Activated T-cell treated with anti-CD3 and anti-CD28 coated beads, Interleukin-2, amount 50 U/mL, for 72 hours (primary cell): ENCODE measurements at regions not wholly inside any gene's neighbourhood (a gene's known extent, or its start where the extent isn't known, plus 50 kb on each side); places are given as distances from the start of the nearest gene placed in this dataset.

Source experiments
- ATAC-seq, 2 donors: fragments of 150-1000 bp; cut with Tn5 transposase; replicated peaks in 1 of 2; 2 replicates each; pipeline ENCODE4 v1.10.0; 2021; ENCODE audit warnings: moderate library complexity in 2 of 2, mild to moderate bottlenecking in 1 of 2
- DNase-seq, 2 donors: peaks; one replicate each; pipeline ENCODE4 v3.0.0; 2021 to 2022; ENCODE audit warnings: mixed read lengths in 1 of 2
- H3K27ac Mint-ChIP-seq: one replicate; pipeline ENCODE4 v1.8.0; 2022; ENCODE audit warnings: mild to moderate bottlenecking, moderate library complexity, mixed read lengths
- H3K27me3 Mint-ChIP-seq: one replicate; pipeline ENCODE4 v1.8.0; 2022; ENCODE audit warnings: low read depth, mixed read lengths
- H3K36me3 Mint-ChIP-seq, 2 donors: one replicate each; pipeline ENCODE4 v1.8.0; 2022; ENCODE audit warnings: mixed read lengths in 2 of 2, mild to moderate bottlenecking in 1 of 2; ENCODE audit not compliant: insufficient read depth in 2 of 2
- H3K4me1 Mint-ChIP-seq: one replicate; pipeline ENCODE4 v1.8.0; 2022; ENCODE audit warnings: low read depth, mixed read lengths
- H3K4me3 Mint-ChIP-seq, 2 donors: one replicate each; pipeline ENCODE4 v1.8.0; 2022; ENCODE audit warnings: mild to moderate bottlenecking in 2 of 2, mixed read lengths in 2 of 2, moderate library complexity in 2 of 2
- H3K9me3 Mint-ChIP-seq, 2 donors: one replicate each; pipeline ENCODE4 v1.8.0; 2022; ENCODE audit warnings: mixed read lengths in 2 of 2

GRCh38 chr7:35988818-35989217, 164.2 kb upstream of the EEPD1 start:
- Mint-ChIP-seq H3K4me3 (no peak overlapping the region), H3K36me3 (no peaks in the 10 kb centered on the region), H3K4me1 (peaks cover 22% of the 10 kb centered on the region), H3K27ac (no peak overlapping the region), H3K27me3 (no peaks in the 10 kb centered on the region), H3K9me3 (no peaks in the 10 kb centered on the region)
- no peak for DNase-seq
- ATAC-seq = no peak

GRCh38 chr7:35991511-35992232, 161.4 kb upstream of the EEPD1 start:
- H3K27me3 Mint-ChIP-seq = no peaks in the 10 kb centered on the region
- H3K4me3 Mint-ChIP-seq = no peak overlapping the region
- no peaks in the 10 kb centered on the region for H3K36me3 Mint-ChIP-seq
- no peak overlapping the region for H3K27ac Mint-ChIP-seq
- peaks cover 22% of the 10 kb centered on the region for H3K4me1 Mint-ChIP-seq
- H3K9me3 Mint-ChIP-seq = no peaks in the 10 kb centered on the region
- ATAC-seq (no peak), DNase-seq (peak; percentile 12 to 15)

- no peaks in the 10 kb centered on the region for H3K36me3 Mint-ChIP-seq
- no peak overlapping the region for H3K27ac Mint-ChIP-seq
- H3K4me3 Mint-ChIP-seq = no peak overlapping the region
- DNase-seq (no peak), ATAC-seq (no peak)
- H3K4me1 Mint-ChIP-seq = peaks cover 22% of the 10 kb centered on the region
- no peaks in the 10 kb centered on the region for H3K27me3 Mint-ChIP-seq
- H3K9me3 Mint-ChIP-seq = no peaks in the 10 kb centered on the region
Observed at GRCh38 chr7:35992436-35992835, 160.6 kb upstream of the EEPD1 start.

- no peak for ATAC-seq
- Mint-ChIP-seq H3K27ac (no peak overlapping the region), H3K9me3 (no peaks in the 10 kb centered on the region), H3K36me3 (no peaks in the 10 kb centered on the region), H3K4me3 (no peak overlapping the region), H3K27me3 (no peaks in the 10 kb centered on the region), H3K4me1 (peaks cover 22% of the 10 kb centered on the region)
- DNase-seq = no peak
Observed at GRCh38 chr7:35993113-35993512, 159.9 kb upstream of the EEPD1 start.

GRCh38 chr7:35993676-35994606, 159.1 kb upstream of the EEPD1 start:
- H3K27ac Mint-ChIP-seq = no peak overlapping the region
- H3K9me3 Mint-ChIP-seq = no peaks in the 10 kb centered on the region
- no peaks in the 10 kb centered on the region for H3K36me3 Mint-ChIP-seq
- ATAC-seq (no peak), DNase-seq (no peak)
- H3K27me3 Mint-ChIP-seq = no peaks in the 10 kb centered on the region
- no peak overlapping the region for H3K4me3 Mint-ChIP-seq
- peaks cover 22% of the 10 kb centered on the region for H3K4me1 Mint-ChIP-seq

- Mint-ChIP-seq H3K27me3 (no peaks in the 10 kb centered on the region), H3K4me3 (no peak overlapping the region)
- no peak for ATAC-seq
Observed at GRCh38 chr7:35995334-35995733, 157.7 kb upstream of the EEPD1 start.

GRCh38 chr7:35998481-35998880, 154.6 kb upstream of the EEPD1 start:
- H3K36me3 Mint-ChIP-seq = no peaks in the 10 kb centered on the region
- H3K4me1 Mint-ChIP-seq = no peaks in the 10 kb centered on the region
- ATAC-seq = no peak
- no peaks in the 10 kb centered on the region for H3K27me3 Mint-ChIP-seq
- no peak for DNase-seq
- H3K9me3 Mint-ChIP-seq = no peaks in the 10 kb centered on the region
- no peak overlapping the region for H3K27ac Mint-ChIP-seq
- H3K4me3 Mint-ChIP-seq = no peak overlapping the region

More at GRCh38 chr7:35995334-35995733, 157.7 kb upstream of the EEPD1 start:
- Mint-ChIP-seq H3K4me1 (peaks cover 22% of the 10 kb centered on the region), H3K27ac (no peak overlapping the region), H3K36me3 (no peaks in the 10 kb centered on the region), H3K9me3 (no peaks in the 10 kb centered on the region)
- no peak for DNase-seq

GRCh38 chr7:36001546-36001945, 151.5 kb upstream of the EEPD1 start:
- Mint-ChIP-seq H3K4me1 (peaks cover 5% of the 10 kb centered on the region), H3K27me3 (no peaks in the 10 kb centered on the region), H3K4me3 (no peak overlapping the region), H3K9me3 (no peaks in the 10 kb centered on the region), H3K27ac (no peak overlapping the region), H3K36me3 (no peaks in the 10 kb centered on the region)
- DNase-seq = no peak
- ATAC-seq = no peak

- no peaks in the 10 kb centered on the region for H3K36me3 Mint-ChIP-seq
- H3K4me1 Mint-ChIP-seq = peaks cover 5% of the 10 kb centered on the region
- H3K9me3 Mint-ChIP-seq = no peaks in the 10 kb centered on the region
- no peak overlapping the region for H3K4me3 Mint-ChIP-seq
- ATAC-seq (no peak), DNase-seq (no peak)
- no peaks in the 10 kb centered on the region for H3K27me3 Mint-ChIP-seq
- no peak overlapping the region for H3K27ac Mint-ChIP-seq
Observed at GRCh38 chr7:36002900-36003299, 150.2 kb upstream of the EEPD1 start.

- no peak overlapping the region for H3K4me3 Mint-ChIP-seq
- ATAC-seq (no peak), DNase-seq (no peak)
- H3K27ac Mint-ChIP-seq = no peak overlapping the region
- no peaks in the 10 kb centered on the region for H3K9me3 Mint-ChIP-seq
- H3K36me3 Mint-ChIP-seq = no peaks in the 10 kb centered on the region
- H3K27me3 Mint-ChIP-seq = no peaks in the 10 kb centered on the region
- H3K4me1 Mint-ChIP-seq = peaks cover 5% of the 10 kb centered on the region
Observed at GRCh38 chr7:36003343-36003742, 149.7 kb upstream of the EEPD1 start.

- peaks cover 5% of the 10 kb centered on the region for H3K4me1 Mint-ChIP-seq
- DNase-seq (no peak), ATAC-seq (peak in 1 of 2 donors; percentile 28)
- no peaks in the 10 kb centered on the region for H3K36me3 Mint-ChIP-seq
- no peak overlapping the region for H3K27ac Mint-ChIP-seq
- no peaks in the 10 kb centered on the region for H3K9me3 Mint-ChIP-seq
- no peaks in the 10 kb centered on the region for H3K27me3 Mint-ChIP-seq
- no peak overlapping the region for H3K4me3 Mint-ChIP-seq
Observed at GRCh38 chr7:36005293-36005692, 147.8 kb upstream of the EEPD1 start.

GRCh38 chr7:36005876-36006275, 147.2 kb upstream of the EEPD1 start:
- ATAC-seq (no peak), DNase-seq (no peak)
- no peaks in the 10 kb centered on the region for H3K36me3 Mint-ChIP-seq
- no peaks in the 10 kb centered on the region for H3K9me3 Mint-ChIP-seq
- H3K27ac Mint-ChIP-seq = no peak overlapping the region
- no peaks in the 10 kb centered on the region for H3K27me3 Mint-ChIP-seq
- peaks cover 5% of the 10 kb centered on the region for H3K4me1 Mint-ChIP-seq
- no peak overlapping the region for H3K4me3 Mint-ChIP-seq

- no peaks in the 10 kb centered on the region for H3K36me3 Mint-ChIP-seq
- no peak overlapping the region for H3K4me3 Mint-ChIP-seq
- H3K4me1 Mint-ChIP-seq = peaks cover 5% of the 10 kb centered on the region
- no peaks in the 10 kb centered on the region for H3K9me3 Mint-ChIP-seq
- no peak overlapping the region for H3K27ac Mint-ChIP-seq
- DNase-seq = no peak
- H3K27me3 Mint-ChIP-seq = no peaks in the 10 kb centered on the region
- no peak for ATAC-seq
Observed at GRCh38 chr7:36006636-36007229, 146.3 kb upstream of the EEPD1 start.
